K562 (cell line): ENCODE measurements at regions not wholly inside any gene's neighbourhood (a gene's known extent, or its start where the extent isn't known, plus 50 kb on each side); places are given as distances from the start of the nearest gene placed in this dataset.
A peak's percentile ranks its signal among the peaks of the same experiment; 100 is the strongest.

Experiments used
- CBX3 ChIP-seq, 2 experiments: IDR thresholded peaks; 1 replicate in 1 of 2; 2 replicates in 1 of 2; pipeline ENCODE4 v1.6.1; 2012; ENCODE audit warnings: inconsistent platforms in 2 of 2, low read length in 2 of 2, borderline replicate concordance in 1 of 2, control low read depth in 1 of 2
- CEBPZ ChIP-seq: fragments of 150-350 bp; IDR thresholded peaks from 2 replicates; pipeline ENCODE4 v1.6.1; 2014; ENCODE audit warnings: low read depth, mild to moderate bottlenecking, low read length, borderline replicate concordance
- CTCF ChIP-seq, 3 experiments: IDR thresholded peaks in 2 of 3; conservative IDR thresholded peaks in 1 of 3; 2 replicates each; pipeline ENCODE4 v1.5.1; 2011 to 2012; ENCODE audit warnings: low read length in 3 of 3, mild to moderate bottlenecking in 3 of 3, control low read depth in 2 of 3, improper control_type of control experiment in 1 of 3, inconsistent platforms in 1 of 3, low read depth in 1 of 3, mixed read lengths in 1 of 3, moderate library complexity in 1 of 3; ENCODE audit not compliant: insufficient read depth in 2 of 3
- DNMT1 ChIP-seq: fragments of 450-650 bp; IDR thresholded peaks from 2 replicates; pipeline ENCODE4 v1.6.1; 2016; ENCODE audit warnings: antibody characterized with exemption, mild to moderate bottlenecking
- ESRRA ChIP-seq: fragments of 450-650 bp; IDR thresholded peaks from 2 replicates; pipeline ENCODE4 v1.6.1; 2014; ENCODE audit warnings: low read depth, mild to moderate bottlenecking, moderate library complexity, borderline replicate concordance
- GATA2 ChIP-seq: sonication (generic); formaldehyde crosslinking; IDR thresholded peaks from 2 replicates; pipeline ENCODE4 v1.4.0; 2020; ENCODE audit warnings: mild to moderate bottlenecking, missing genetic modification reagents
- HDAC6 ChIP-seq: IDR thresholded peaks from 2 replicates; pipeline ENCODE4 v1.6.1; 2012; ENCODE audit warnings: low read depth, mild to moderate bottlenecking, control low read depth, inconsistent platforms, low read length, moderate library complexity
- KDM5B ChIP-seq: fragments of 200-600 bp; sonication (generic); IDR thresholded peaks from 2 replicates; pipeline ENCODE4 v1.6.1; 2012; ENCODE audit warnings: low read depth, mild to moderate bottlenecking, moderate library complexity, low read length, control low read depth, inconsistent platforms; ENCODE audit not compliant: insufficient replicate concordance
- POLR2A ChIP-seq: fragments of 450-650 bp; conservative IDR thresholded peaks from 2 replicates; pipeline ENCODE4 v1.6.1; 2016
- REST ChIP-seq, 2 experiments: fragments of 450-650 bp; formaldehyde crosslinking in 1 of 2; IDR thresholded peaks; 2 replicates each; pipeline versions ENCODE4 v1.4.0 to v1.6.1; 2014 to 2020; ENCODE audit warnings: mild to moderate bottlenecking in 2 of 2, borderline replicate concordance in 1 of 2, low read depth in 1 of 2
- SETDB1 ChIP-seq: IDR thresholded peaks from one replicate; pipeline ENCODE4 v1.6.1; 2012; ENCODE audit warnings: low read length, control low read depth, inconsistent platforms
- SREBF2 ChIP-seq: sonication (generic); formaldehyde crosslinking; IDR thresholded peaks from 2 replicates; pipeline ENCODE4 v1.4.0; 2020; ENCODE audit warnings: mild to moderate bottlenecking, missing genetic modification reagents
- SRSF9 ChIP-seq: fragments of 200-400 bp; formaldehyde crosslinking; IDR thresholded peaks from 2 replicates; pipeline ENCODE4 v1.6.1; 2017; ENCODE audit warnings: low read depth, low read length, borderline replicate concordance

- peak; percentile 65 to 90 (median 67) for TF ChIP-seq CTCF (IDR thresholded peaks at IDR 0.05 in 2 of 3, conservative IDR thresholded peaks at IDR 0.05 in 1 of 3; ENCODE audit: insufficient read depth in 2 of 3, low read depth in 1 of 3, low read length in 3 of 3)
- TF ChIP-seq REST (IDR thresholded peaks at IDR 0.05; ENCODE audit: borderline replicate concordance): no peak
- TF ChIP-seq REST (CRISPR knock-in tag; IDR thresholded peaks at IDR 0.05; ENCODE audit: low read depth): no peak
- no peak for TF ChIP-seq DNMT1
- no peak for TF ChIP-seq SREBF2 (CRISPR knock-in tag)
- no peak for TF ChIP-seq HDAC6
- TF ChIP-seq CEBPZ: no peak
- TF ChIP-seq POLR2A: no peak
- TF ChIP-seq SETDB1: no peak
- TF ChIP-seq KDM5B: no peak
- TF ChIP-seq SRSF9: no peak
- no peak for TF ChIP-seq GATA2 (CRISPR knock-in tag)
- no peak for TF ChIP-seq ESRRA
- TF ChIP-seq CBX3 (IDR thresholded peaks at IDR 0.05; ENCODE audit: borderline replicate concordance in 1 of 2, low read length in 2 of 2): peak in 1 of 2 experiments; percentile 63; a peak in 1 of 3 replicates
Observed at GRCh38 chr1:208449951-208450350, 205.8 kb upstream of the PLXNA2 start.
